ENCODE measurements at regions not wholly inside any gene's neighbourhood (a gene's known extent, or its start where the extent isn't known, plus 50 kb on each side); places are given as distances from the start of the nearest gene placed in this dataset.

DNA sequence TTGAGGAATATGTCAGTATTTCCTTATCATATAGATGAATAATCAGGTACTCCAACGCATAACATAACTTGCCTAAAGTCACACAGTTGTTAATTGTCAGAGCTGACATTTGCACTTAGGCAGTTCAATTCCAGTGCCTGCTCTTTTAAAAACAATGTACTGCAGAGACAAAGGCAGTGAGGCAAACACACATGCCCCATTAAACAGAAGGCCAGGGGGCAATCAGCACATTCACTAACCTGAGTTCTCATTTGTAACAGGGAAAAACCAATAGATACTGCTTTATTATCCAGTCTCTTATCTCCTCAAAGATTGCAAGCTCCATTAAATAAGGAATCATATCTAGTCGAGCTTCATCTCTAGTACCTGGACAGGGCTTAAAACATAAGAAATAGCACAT lies 1017.4 kb downstream of the SQOR start:
- H3K27me3 ChIP-seq: no peaks in the 10 kb centered on the region
- no peaks in the 10 kb centered on the region for H3K4me1 ChIP-seq
- no peak overlapping the region for H3K27ac ChIP-seq
- no peak for DNase-seq
- intact Hi-C loops (cut with DNase I; ENCODE audit: low total_unique reads): no loop called here
- no peaks in the 10 kb centered on the region for H3K9me3 ChIP-seq
- H3K4me3 ChIP-seq: no peak overlapping the region
- no peak for TF ChIP-seq POLR2A (IDR thresholded peaks at IDR 0.05)
- TF ChIP-seq, protein P1, sequence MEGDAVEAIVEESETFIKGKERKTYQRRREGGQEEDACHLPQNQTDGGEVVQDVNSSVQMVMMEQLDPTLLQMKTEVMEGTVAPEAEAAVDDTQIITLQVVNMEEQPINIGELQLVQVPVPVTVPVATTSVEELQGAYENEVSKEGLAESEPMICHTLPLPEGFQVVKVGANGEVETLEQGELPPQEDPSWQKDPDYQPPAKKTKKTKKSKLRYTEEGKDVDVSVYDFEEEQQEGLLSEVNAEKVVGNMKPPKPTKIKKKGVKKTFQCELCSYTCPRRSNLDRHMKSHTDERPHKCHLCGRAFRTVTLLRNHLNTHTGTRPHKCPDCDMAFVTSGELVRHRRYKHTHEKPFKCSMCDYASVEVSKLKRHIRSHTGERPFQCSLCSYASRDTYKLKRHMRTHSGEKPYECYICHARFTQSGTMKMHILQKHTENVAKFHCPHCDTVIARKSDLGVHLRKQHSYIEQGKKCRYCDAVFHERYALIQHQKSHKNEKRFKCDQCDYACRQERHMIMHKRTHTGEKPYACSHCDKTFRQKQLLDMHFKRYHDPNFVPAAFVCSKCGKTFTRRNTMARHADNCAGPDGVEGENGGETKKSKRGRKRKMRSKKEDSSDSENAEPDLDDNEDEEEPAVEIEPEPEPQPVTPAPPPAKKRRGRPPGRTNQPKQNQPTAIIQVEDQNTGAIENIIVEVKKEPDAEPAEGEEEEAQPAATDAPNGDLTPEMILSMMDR (IDR thresholded peaks at IDR 0.05): no peak
- no peaks in the 10 kb centered on the region for H3K36me3 ChIP-seq

DNA sequence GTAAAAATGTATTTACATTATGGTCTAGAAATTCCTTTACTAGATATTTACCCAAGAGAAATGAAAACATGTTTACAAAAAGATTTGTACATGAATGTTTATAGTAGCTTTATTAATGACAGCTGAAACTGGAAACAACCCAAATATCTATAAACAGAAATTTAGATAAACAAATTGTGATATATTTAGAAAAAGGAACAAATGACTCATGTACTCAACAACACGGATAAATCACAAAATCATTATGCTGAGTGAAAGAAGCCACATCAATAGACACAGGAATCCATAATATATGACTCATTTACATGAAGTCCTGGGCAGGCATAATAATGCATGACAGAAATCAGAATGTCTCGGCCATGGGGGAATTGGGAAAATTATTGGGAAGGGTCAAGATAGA lies 1020.2 kb downstream of the SQOR start:
- intact Hi-C loops (cut with DNase I; ENCODE audit: low total_unique reads): no loop called here

DNA sequence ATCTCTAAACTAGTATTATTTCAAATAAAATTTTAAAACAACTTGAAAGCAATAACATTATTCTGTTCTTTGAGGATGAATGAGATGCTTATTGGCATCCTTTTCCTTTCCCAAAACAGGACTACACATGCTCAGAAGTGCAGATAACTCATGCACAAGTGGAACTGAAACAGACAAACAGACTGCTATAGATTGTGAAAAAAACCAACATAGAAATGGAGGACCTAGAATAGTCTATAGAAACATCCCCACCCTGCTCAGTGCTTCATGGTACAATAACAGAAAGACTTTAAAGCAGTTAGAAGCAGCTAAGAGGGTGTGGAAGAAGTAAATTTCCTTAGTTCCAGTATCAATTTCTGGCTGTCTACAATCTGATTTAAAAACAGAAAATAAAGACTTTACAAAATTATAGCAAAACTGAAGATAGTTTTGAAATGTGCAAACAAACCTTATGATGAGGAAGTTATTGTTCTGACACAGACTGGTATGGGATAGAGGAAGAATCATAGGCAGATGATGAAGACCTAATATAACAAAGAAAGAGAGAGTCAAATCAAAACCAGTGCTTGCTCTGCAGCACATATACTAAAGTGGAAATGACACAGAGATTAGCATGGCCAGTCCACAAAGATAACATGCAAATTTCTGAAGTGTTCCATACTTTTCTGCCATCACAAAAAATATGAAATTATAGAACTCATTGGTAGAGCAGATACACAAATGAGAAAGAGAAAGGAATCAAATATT lies 1025.4 kb downstream of the SQOR start:
- TF ChIP-seq, protein P1 (IDR thresholded peaks at IDR 0.05): no peak
- TF ChIP-seq POLR2A (IDR thresholded peaks at IDR 0.05): no peak
- Histone ChIP-seq H3K27me3 (no peaks in the 10 kb centered on the region), H3K36me3 (no peaks in the 10 kb centered on the region), H3K27ac (no peak overlapping the region), H3K9me3 (no peaks in the 10 kb centered on the region), H3K4me1 (no peaks in the 10 kb centered on the region), H3K4me3 (no peak overlapping the region)
- no peak for DNase-seq
- intact Hi-C loops (cut with DNase I; ENCODE audit: low total_unique reads): no loop called here

More for the DNA sequence above, 1020.2 kb downstream of the SQOR start:
- H3K9me3 ChIP-seq: no peaks in the 10 kb centered on the region
- no peaks in the 10 kb centered on the region for H3K36me3 ChIP-seq
- no peak overlapping the region for H3K27ac ChIP-seq
- H3K4me1 ChIP-seq: no peaks in the 10 kb centered on the region
- no peaks in the 10 kb centered on the region for H3K27me3 ChIP-seq
- TF ChIP-seq POLR2A (IDR thresholded peaks at IDR 0.05): no peak
- TF ChIP-seq, protein P1 (IDR thresholded peaks at IDR 0.05): no peak
- no peak overlapping the region for H3K4me3 ChIP-seq
- no peak for DNase-seq

DNA sequence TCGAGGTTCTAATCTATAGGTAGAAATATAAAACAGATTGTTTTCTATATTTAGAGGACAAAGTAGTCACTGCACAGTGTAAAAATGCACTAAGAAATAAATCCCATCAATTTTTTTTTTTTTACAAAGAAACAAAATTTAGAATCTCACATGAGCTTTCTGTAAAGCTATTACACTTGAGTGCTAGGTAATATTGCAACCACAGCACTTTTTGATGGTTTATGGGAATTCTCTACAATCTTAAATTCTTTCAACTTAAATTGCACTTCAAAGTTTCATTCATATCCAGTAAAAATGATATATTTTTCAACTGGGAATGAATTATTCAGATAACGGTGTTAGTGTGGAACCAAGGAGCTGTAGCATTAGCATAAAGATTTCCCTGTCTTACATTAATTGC lies 1035.4 kb downstream of the SQOR start:
- Histone ChIP-seq H3K4me1 (no peaks in the 10 kb centered on the region), H3K27me3 (no peaks in the 10 kb centered on the region), H3K36me3 (no peaks in the 10 kb centered on the region), H3K4me3 (no peak overlapping the region), H3K9me3 (no peaks in the 10 kb centered on the region), H3K27ac (no peak overlapping the region)
- intact Hi-C loops (cut with DNase I; ENCODE audit: low total_unique reads): no loop called here
- TF ChIP-seq, protein P1 (IDR thresholded peaks at IDR 0.05): no peak
- no peak for TF ChIP-seq POLR2A (IDR thresholded peaks at IDR 0.05)
- DNase-seq: no peak

DNA sequence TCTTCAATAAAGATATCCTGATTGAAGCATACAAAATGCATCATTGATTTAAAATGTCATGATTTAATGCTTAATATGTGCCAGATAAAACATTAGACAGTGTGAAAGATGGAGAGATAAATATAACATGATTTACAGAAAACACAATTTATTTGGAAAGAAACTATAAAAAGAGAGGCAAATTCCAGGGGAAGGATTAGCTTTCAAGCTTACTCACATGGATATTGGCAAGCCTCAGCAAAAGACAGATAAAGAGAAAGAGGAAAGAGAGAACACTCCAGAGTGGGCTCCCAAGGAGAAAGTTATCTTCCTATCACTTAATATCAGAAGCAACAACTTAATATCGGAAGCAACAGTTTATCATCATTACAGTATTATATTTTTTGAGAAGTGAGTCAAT lies 1036.5 kb downstream of the SQOR start:
- Histone ChIP-seq H3K4me1 (no peaks in the 10 kb centered on the region), H3K36me3 (no peaks in the 10 kb centered on the region), H3K4me3 (no peak overlapping the region), H3K9me3 (no peaks in the 10 kb centered on the region), H3K27me3 (no peaks in the 10 kb centered on the region), H3K27ac (no peak overlapping the region)
- TF ChIP-seq, protein P1 (IDR thresholded peaks at IDR 0.05): no peak
- TF ChIP-seq POLR2A (IDR thresholded peaks at IDR 0.05): no peak
- intact Hi-C loops (cut with DNase I; ENCODE audit: low total_unique reads): no loop called here
- DNase-seq: no peak

Data from uterus (tissue), 3 donors.